G401 (cell line): ENCODE measurements at regions not wholly inside any gene's neighbourhood (a gene's known extent, or its start where the extent isn't known, plus 50 kb on each side); places are given as distances from the start of the nearest gene placed in this dataset.
"Not testable (repeated sequence)": the region's sequence is repeated elsewhere in the genome, so short reads cannot be mapped to it uniquely, and the experiment has no call there.

Experiments used
- DNase-seq: peaks from one replicate; pipeline ENCODE4 v3.0.0-alpha.2; 2015; ENCODE audit warnings: low spot score
- in situ Hi-C: cut with HindIII; loops from 2 replicates; pipeline ENCODE4 v1.10.0; 2016; ENCODE audit warnings: low sequenced_read_pairs, mixed read lengths

- DNase-seq, result no peak
- in situ Hi-C loops, result no loop called here
These were observed 214.3 kb upstream of the CDH11 start for GRCh38 chr16:65336160-65336559.

- DNase-seq, result no peak
- in situ Hi-C loops, result no loop called here
These were observed 212.2 kb upstream of the CDH11 start for GRCh38 chr16:65334081-65334480.

- in situ Hi-C loops, result no loop called here
- no peak for DNase-seq
These were observed 211.4 kb upstream of the CDH11 start for GRCh38 chr16:65333283-65333682.

GRCh38 chr16:65327346-65327745, 205.5 kb upstream of the CDH11 start:
- DNase-seq, result no peak
- in situ Hi-C loops, result no loop called here

- in situ Hi-C loops, result no loop called here
- no peak for DNase-seq
These were observed 201.9 kb upstream of the CDH11 start for GRCh38 chr16:65323655-65324237.

GRCh38 chr16:65319621-65320231, 197.9 kb upstream of the CDH11 start:
- in situ Hi-C loops, result no loop called here

GRCh38 chr16:65318590-65319257, 196.9 kb upstream of the CDH11 start:
- DNase-seq, result no peak
- in situ Hi-C loops, result no loop called here

More at GRCh38 chr16:65319621-65320231, 197.9 kb upstream of the CDH11 start:
- no peak for DNase-seq

- DNase-seq, result no peak
- in situ Hi-C loops, result no loop called here
These were observed 196.3 kb upstream of the CDH11 start for GRCh38 chr16:65318138-65318537.

- in situ Hi-C loops, result no loop called here
- no peak for DNase-seq
These were observed 194.9 kb upstream of the CDH11 start for GRCh38 chr16:65316808-65317207.

GRCh38 chr16:65315081-65315780, 193.4 kb upstream of the CDH11 start:
- in situ Hi-C loops, result no loop called here
- DNase-seq, result no peak

- in situ Hi-C loops, result no loop called here
- DNase-seq, result no peak
These were observed 192.8 kb upstream of the CDH11 start for GRCh38 chr16:65314627-65315008.

GRCh38 chr16:65313936-65314626, 192.2 kb upstream of the CDH11 start:
- no peak for DNase-seq
- in situ Hi-C loops, result no loop called here

- in situ Hi-C loops, result no loop called here
- DNase-seq, result no peak
These were observed 190.9 kb upstream of the CDH11 start for GRCh38 chr16:65312795-65313194.

GRCh38 chr16:65312071-65312470, 190.2 kb upstream of the CDH11 start:
- in situ Hi-C loops, result no loop called here
- DNase-seq, result no peak

GRCh38 chr16:65310491-65310890, 188.6 kb upstream of the CDH11 start:
- in situ Hi-C loops, DNase-seq: not testable (repeated sequence)

GRCh38 chr16:65309354-65309753, 187.5 kb upstream of the CDH11 start:
- no peak for DNase-seq

GRCh38 chr16:65308506-65308905, 186.6 kb upstream of the CDH11 start:
- in situ Hi-C loops, result no loop called here
- DNase-seq, result no peak

More at GRCh38 chr16:65309354-65309753, 187.5 kb upstream of the CDH11 start:
- in situ Hi-C loops, result no loop called here

- DNase-seq, result no peak
- in situ Hi-C loops, result no loop called here
These were observed 185.4 kb upstream of the CDH11 start for GRCh38 chr16:65307286-65307685.

GRCh38 chr16:65306722-65307121, 184.9 kb upstream of the CDH11 start:
- in situ Hi-C loops, result no loop called here
- DNase-seq, result no peak

- in situ Hi-C loops, result no loop called here
- no peak for DNase-seq
These were observed 184.4 kb upstream of the CDH11 start for GRCh38 chr16:65306300-65306699.
